Uterus (tissue), 3 donors: ENCODE measurements at regions not wholly inside any gene's neighbourhood (a gene's known extent, or its start where the extent isn't known, plus 50 kb on each side); places are given as distances from the start of the nearest gene placed in this dataset.

Experiments used
- DNase-seq, 2 donors: peaks; one replicate each; pipeline ENCODE4 v3.0.0-alpha.2; 2019 to 2020
- H3K27ac ChIP-seq, 2 donors: fragments of 200-600 bp; sonication (generic); 1 replicate in 1 of 2; 2 replicates in 1 of 2; pipeline ENCODE4 v1.5.1; 2016 to 2018
- H3K27me3 ChIP-seq, 2 donors: fragments of 200-600 bp; sonication (generic); one replicate each; pipeline ENCODE4 v1.5.1; 2018 to 2019; ENCODE audit warnings: control low read depth in 1 of 2
- H3K36me3 ChIP-seq, 2 donors: fragments of 200-600 bp; sonication (generic); one replicate each; pipeline ENCODE4 v1.5.1; 2019; ENCODE audit warnings: control low read depth in 1 of 2
- H3K4me1 ChIP-seq, 2 donors: fragments of 200-600 bp; sonication (generic); one replicate each; pipeline ENCODE4 v1.5.1; 2018 to 2019; ENCODE audit warnings: control low read depth in 1 of 2
- H3K4me3 ChIP-seq, 2 donors: fragments of 200-600 bp; sonication (generic); 1 replicate in 1 of 2; 2 replicates in 1 of 2; pipeline ENCODE4 v1.5.1; 2018 to 2019; ENCODE audit warnings: mild to moderate bottlenecking in 1 of 2
- H3K9me3 ChIP-seq, 2 donors: fragments of 200-600 bp; sonication (generic); one replicate each; pipeline ENCODE4 v1.5.1; 2019; ENCODE audit warnings: control low read depth in 1 of 2
- CTCF ChIP-seq, 4 experiments: fragments of 200-600 bp in 2 of 4; fragments of 450-650 bp in 2 of 4; sonication (generic) in 2 of 4; IDR thresholded peaks; one replicate each; pipeline ENCODE4 v1.5.1; 2016 to 2019; ENCODE audit warnings: antibody characterized with exemption in 4 of 4, mild to moderate bottlenecking in 2 of 4, moderate library complexity in 1 of 4
- POLR2A ChIP-seq, 2 donors: fragments of 450-650 bp; IDR thresholded peaks; one replicate each; pipeline ENCODE4 v1.6.1; 2016; ENCODE audit warnings: antibody characterized with exemption in 2 of 2, mild to moderate bottlenecking in 1 of 2, moderate library complexity in 1 of 2
- intact Hi-C: fragments of 100-400 bp; cut with DNase I; formaldehyde crosslinking; loops from one replicate; pipeline ENCODE4 v1.15.1; 2023; ENCODE audit warnings: low total_unique reads
- donor health status: DM: yes; HTN: yes; CAD: no.

- intact Hi-C loops: no loop called here
- no peak for TF ChIP-seq POLR2A (IDR thresholded peaks at IDR 0.05)
- no peak for TF ChIP-seq CTCF (IDR thresholded peaks at IDR 0.05)
- Histone ChIP-seq H3K4me1 (no peaks in the 10 kb centered on the region), H3K9me3 (no peaks in the 10 kb centered on the region), H3K36me3 (no peaks in the 10 kb centered on the region), H3K27me3 (no peaks in the 10 kb centered on the region), H3K27ac (no peak overlapping the region), H3K4me3 (no peak overlapping the region)
- DNase-seq: no peak
Observed at GRCh38 chr14:104445086-104445485, 134.5 kb upstream of the C14orf180 start.

DNA sequence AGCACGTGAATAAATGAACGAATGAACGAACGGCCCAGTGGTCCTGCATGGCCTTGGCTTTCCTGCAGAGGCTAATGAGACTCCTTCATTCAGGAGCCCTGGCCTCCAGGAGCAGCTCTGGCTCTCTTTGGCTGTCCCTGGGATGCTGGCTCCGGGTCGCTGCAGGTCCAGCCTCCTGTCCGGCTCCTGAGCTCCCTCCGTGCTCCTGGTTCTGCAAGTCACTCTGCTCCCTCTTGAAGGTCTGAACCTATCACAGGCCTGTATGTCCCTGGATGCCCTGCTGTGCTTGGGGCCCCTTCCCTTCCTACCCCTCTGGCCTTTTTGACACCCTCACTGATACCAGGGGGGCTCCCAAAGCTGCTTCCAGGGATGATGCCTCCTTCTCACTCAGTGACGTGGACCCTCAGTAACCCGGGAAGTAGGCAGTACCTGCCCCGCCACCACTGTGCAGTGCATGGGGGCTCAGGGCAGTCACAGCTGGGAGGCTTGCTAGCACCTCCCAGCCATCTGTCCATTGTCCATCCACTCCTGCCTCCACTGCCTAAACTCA is 133.7 kb upstream of the C14orf180 start:
- no peak for TF ChIP-seq CTCF (IDR thresholded peaks at IDR 0.05)
- TF ChIP-seq POLR2A (IDR thresholded peaks at IDR 0.05): no peak
- no peaks in the 10 kb centered on the region for H3K36me3 ChIP-seq
- DNase-seq: no peak
- H3K4me3 ChIP-seq: no peak overlapping the region
- H3K4me1 ChIP-seq: no peaks in the 10 kb centered on the region
- no peak overlapping the region for H3K27ac ChIP-seq
- intact Hi-C loops: no loop called here
- H3K27me3 ChIP-seq: no peaks in the 10 kb centered on the region
- no peaks in the 10 kb centered on the region for H3K9me3 ChIP-seq

GRCh38 chr14:104446611-104447010 is 133.0 kb upstream of the C14orf180 start:
- intact Hi-C loops: no loop called here
- H3K4me3 ChIP-seq: no peak overlapping the region
- H3K9me3 ChIP-seq: no peaks in the 10 kb centered on the region
- H3K27ac ChIP-seq: no peak overlapping the region
- no peaks in the 10 kb centered on the region for H3K4me1 ChIP-seq
- no peak for DNase-seq
- TF ChIP-seq POLR2A (IDR thresholded peaks at IDR 0.05) (no peak), CTCF (IDR thresholded peaks at IDR 0.05) (no peak)
- no peaks in the 10 kb centered on the region for H3K27me3 ChIP-seq
- H3K36me3 ChIP-seq: no peaks in the 10 kb centered on the region

GRCh38 chr14:104447750-104448149 is 131.8 kb upstream of the C14orf180 start:
- Histone ChIP-seq H3K4me1 (no peaks in the 10 kb centered on the region), H3K9me3 (no peaks in the 10 kb centered on the region), H3K27me3 (no peaks in the 10 kb centered on the region), H3K36me3 (no peaks in the 10 kb centered on the region), H3K4me3 (no peak overlapping the region), H3K27ac (no peak overlapping the region)
- intact Hi-C loops: no loop called here
- TF ChIP-seq POLR2A (IDR thresholded peaks at IDR 0.05) (no peak), CTCF (IDR thresholded peaks at IDR 0.05) (no peak)
- DNase-seq: no peak

DNA sequence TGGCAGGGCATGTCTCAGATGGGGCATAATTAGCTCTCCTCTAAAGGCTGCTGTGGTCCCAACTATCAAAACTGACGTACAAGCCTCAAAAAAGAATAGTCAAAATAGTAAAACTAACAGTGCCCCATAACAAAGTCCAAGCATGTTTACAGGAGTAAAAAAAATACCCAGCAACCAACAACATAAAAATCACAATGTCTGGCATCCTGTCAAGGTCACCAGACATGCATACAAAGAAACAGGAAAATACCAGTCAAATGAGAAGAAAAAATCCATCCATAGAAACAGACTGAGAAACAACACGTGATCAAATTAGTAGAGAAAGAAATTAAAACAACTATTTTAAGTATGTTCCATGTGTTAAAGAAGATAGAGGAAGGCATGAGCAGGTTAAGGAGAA is 131.2 kb upstream of the C14orf180 start:
- TF ChIP-seq POLR2A (IDR thresholded peaks at IDR 0.05) (no peak), CTCF (IDR thresholded peaks at IDR 0.05) (no peak)
- Histone ChIP-seq H3K27ac (no peak overlapping the region), H3K9me3 (no peaks in the 10 kb centered on the region), H3K4me1 (no peaks in the 10 kb centered on the region), H3K4me3 (no peak overlapping the region), H3K36me3 (no peaks in the 10 kb centered on the region), H3K27me3 (no peaks in the 10 kb centered on the region)
- intact Hi-C loops: no loop called here
- no peak for DNase-seq
